ENCODE measurements at regions not wholly inside any gene's neighbourhood (a gene's known extent, or its start where the extent isn't known, plus 50 kb on each side); places are given as distances from the start of the nearest gene placed in this dataset.

- DNase-seq (ENCODE audit: low read depth, low spot score), result peak; percentile 9
Measured at GRCh38 chr6:15793288-15793687, 130.5 kb upstream of the DTNBP1 start.

GRCh38 chr6:15792842-15793241 lies 130.0 kb upstream of the DTNBP1 start:
- ChIA-PET CTCF (no interaction called here), POLR2A (no interaction called here)
- DNase-seq (ENCODE audit: low read depth, low spot score), result no peak
- TF ChIP-seq CTCF (IDR thresholded peaks at IDR 0.05; ENCODE audit: insufficient read depth, low read length, missing control alignments), result no peak
- no peak overlapping the region for H3K4me3 ChIP-seq (ENCODE audit: low read depth, low read length)

More at GRCh38 chr6:15793288-15793687, 130.5 kb upstream of the DTNBP1 start:
- no peak for TF ChIP-seq CTCF (IDR thresholded peaks at IDR 0.05; ENCODE audit: insufficient read depth, low read length, missing control alignments)
- ChIA-PET POLR2A (no interaction called here), CTCF (no interaction called here)
- no peak overlapping the region for H3K4me3 ChIP-seq (ENCODE audit: low read depth, low read length)

- POLR2A ChIA-PET, result no interaction called here
- TF ChIP-seq CTCF (IDR thresholded peaks at IDR 0.05; ENCODE audit: insufficient read depth, low read length, missing control alignments), result no peak
- no peak overlapping the region for H3K4me3 ChIP-seq (ENCODE audit: low read depth, low read length)
- CTCF ChIA-PET, result no interaction called here
- DNase-seq (ENCODE audit: low read depth, low spot score), result no peak
Measured at GRCh38 chr6:15791448-15792181, 128.8 kb upstream of the DTNBP1 start.

GRCh38 chr6:15790116-15790515 lies 127.3 kb upstream of the DTNBP1 start:
- no peak for TF ChIP-seq CTCF (IDR thresholded peaks at IDR 0.05; ENCODE audit: insufficient read depth, low read length, missing control alignments)
- CTCF ChIA-PET, result no interaction called here
- POLR2A ChIA-PET, result no interaction called here
- no peak for DNase-seq (ENCODE audit: low read depth, low spot score)
- no peak overlapping the region for H3K4me3 ChIP-seq (ENCODE audit: low read depth, low read length)

- no peak for TF ChIP-seq CTCF (IDR thresholded peaks at IDR 0.05; ENCODE audit: insufficient read depth, low read length, missing control alignments)
- POLR2A ChIA-PET, result no interaction called here
- no peak for DNase-seq (ENCODE audit: low read depth, low spot score)
- H3K4me3 ChIP-seq (ENCODE audit: low read depth, low read length), result no peak overlapping the region
- CTCF ChIA-PET, result no interaction called here
Measured at GRCh38 chr6:15786846-15787245, 124.0 kb upstream of the DTNBP1 start.

GRCh38 chr6:15783484-15783883 lies 120.7 kb upstream of the DTNBP1 start:
- POLR2A ChIA-PET, result no interaction called here
- H3K4me3 ChIP-seq (ENCODE audit: low read depth, low read length), result no peak overlapping the region
- DNase-seq (ENCODE audit: low read depth, low spot score), result no peak
- TF ChIP-seq CTCF (IDR thresholded peaks at IDR 0.05; ENCODE audit: insufficient read depth, low read length, missing control alignments), result no peak
- CTCF ChIA-PET, result no interaction called here

Data from AG04449 (cell line).